NCI-H1105 treated with DMSO at 0.1 percent for 48 hours (cell line): ENCODE measurements at regions not wholly inside any gene's neighbourhood (a gene's known extent, or its start where the extent isn't known, plus 50 kb on each side); places are given as distances from the start of the nearest gene placed in this dataset.
"Not testable (repeated sequence)": the region's sequence is repeated elsewhere in the genome, so short reads cannot be mapped to it uniquely, and the experiment has no call there.

Experiments
- DNase-seq: peaks from one replicate; lab custom pipeline; 2025; lab: John Stamatoyannopoulos, UW

DNA sequence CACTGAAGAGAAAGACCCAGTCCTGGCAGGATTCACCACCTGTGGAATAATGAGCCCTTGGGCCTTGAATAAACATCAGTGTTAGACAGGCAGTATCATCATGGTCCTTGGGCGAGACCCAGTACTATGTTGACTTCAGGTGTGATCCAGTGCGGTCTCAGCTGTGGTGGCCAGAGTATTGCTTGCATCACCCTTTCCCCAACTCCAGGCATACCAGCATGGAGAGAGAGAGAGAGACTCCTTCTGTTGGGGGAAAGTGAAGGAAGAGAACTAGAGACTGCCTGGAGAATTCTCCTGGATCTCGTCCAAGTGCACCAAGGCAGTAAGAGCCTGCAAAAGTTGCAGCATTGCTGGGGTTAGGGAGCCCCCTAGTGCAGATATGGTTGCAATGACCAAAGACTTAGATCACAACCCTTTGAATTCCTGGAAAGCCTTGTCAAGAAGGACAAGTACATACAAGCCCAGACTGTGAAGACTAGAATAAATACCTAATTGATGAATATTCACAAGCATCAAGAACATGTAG is 61.1 kb upstream of the VAMP7 start:
- peak; percentile 95 for DNase-seq

DNA sequence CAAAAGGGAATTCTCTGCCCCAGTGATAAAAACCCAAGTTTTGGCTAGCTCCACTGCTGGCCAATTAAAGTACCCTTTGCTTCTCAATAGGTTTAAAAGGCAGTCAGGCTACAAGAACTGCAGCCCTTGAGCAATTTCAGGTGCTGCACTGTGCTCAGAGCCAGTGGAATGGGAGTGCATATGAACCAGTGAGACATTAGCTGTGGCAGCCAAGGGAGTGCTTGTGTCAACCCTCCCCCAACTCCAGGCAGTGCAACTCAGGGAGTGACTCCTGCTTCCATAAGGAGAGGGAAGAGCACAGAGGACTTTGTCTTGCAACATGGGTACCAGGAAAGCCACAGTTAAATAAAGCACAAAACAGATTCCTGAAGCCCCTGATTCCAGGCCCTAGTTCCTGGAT is 61.6 kb upstream of the VAMP7 start:
- no peak for DNase-seq

DNA sequence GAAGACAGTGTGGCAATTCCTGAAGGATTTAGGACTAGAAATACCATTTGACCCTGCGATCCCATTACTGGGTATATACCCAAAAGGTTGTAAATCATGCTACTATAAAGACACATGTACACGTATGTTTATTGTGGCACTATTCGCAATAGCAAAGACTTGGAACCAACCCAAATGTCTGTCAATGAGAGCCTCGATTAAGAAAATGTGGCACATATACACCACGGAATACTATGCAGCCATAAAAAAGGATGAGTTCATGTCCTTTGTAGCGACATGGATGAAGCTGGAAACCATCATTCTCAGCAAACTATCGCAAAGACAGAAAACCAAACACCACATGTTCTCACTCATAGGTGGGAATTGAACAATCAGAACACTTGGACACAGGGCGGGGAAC is 66.8 kb upstream of the VAMP7 start:
- DNase-seq = not testable (repeated sequence)

DNA sequence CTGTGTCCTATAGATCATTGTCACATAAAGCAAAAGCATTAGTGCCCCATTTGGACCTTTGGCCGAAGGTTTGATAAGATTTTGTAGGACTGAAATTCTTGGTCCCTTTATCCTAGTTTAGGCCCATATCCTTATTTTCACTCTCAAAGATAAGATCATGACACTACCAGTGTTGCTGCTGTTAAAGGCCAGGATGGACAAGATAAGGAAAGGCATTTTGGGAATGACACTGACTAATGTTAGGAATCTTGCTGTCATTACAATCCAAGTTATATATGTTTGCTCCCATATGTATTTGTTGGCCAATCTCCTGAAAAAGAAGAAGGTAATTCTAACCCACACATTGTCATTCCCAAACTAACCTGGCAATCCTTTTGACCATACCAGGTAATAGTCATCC is 101.3 kb upstream of the VAMP7 start:
- no peak for DNase-seq

DNA sequence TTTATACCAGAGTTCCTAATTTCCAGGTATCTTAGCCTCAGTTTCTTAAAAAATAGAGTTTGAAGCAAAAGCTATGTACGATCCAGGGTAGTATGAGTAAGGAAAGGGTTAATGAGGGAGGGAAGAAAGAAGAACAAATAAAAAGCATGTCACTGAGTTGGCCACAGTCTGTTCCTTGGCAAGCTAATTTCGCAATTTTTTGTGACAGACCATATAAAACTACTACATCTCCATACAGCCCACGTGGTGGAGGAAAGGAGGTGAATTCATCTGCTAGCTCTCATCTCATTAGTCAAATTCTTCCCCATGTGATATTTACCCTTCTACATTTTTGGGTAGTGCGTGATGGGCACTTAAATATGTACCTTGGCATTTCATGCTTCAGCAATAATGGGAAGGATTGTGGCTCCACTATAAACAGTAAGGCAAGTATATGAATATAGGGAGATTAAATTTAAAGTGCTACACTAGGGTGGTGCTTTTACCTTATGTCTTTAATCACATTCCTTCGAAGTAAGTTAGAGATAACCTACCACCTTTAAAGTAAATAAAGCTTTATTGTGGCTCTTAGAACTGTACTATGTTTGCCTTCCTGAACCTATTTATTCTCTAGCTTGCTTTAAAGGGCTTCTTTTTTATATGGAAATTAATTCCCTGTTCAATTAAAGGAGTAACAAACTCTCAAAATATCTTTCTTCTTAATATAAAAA is 102.1 kb upstream of the VAMP7 start:
- no peak for DNase-seq

DNA sequence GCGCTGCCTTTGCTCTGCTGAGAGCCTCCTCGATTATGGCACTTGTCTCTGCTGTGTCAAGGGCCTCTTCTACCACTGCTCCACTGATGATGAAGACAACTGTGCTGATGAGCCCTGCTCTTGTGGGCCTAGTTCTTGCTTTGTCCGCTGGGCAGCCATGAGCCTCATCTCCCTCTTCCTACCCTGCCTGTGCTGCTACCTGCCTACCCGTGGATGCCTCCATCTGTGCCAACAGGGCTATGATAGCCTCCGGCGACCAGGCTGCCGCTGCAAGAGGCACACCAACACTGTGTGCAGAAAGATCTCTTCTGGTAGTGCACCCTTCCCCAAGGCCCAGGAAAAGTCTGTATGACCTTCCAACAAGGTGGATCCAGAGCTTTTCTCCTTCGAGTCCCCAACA is 106.8 kb upstream of the VAMP7 start:
- DNase-seq = no peak

DNA sequence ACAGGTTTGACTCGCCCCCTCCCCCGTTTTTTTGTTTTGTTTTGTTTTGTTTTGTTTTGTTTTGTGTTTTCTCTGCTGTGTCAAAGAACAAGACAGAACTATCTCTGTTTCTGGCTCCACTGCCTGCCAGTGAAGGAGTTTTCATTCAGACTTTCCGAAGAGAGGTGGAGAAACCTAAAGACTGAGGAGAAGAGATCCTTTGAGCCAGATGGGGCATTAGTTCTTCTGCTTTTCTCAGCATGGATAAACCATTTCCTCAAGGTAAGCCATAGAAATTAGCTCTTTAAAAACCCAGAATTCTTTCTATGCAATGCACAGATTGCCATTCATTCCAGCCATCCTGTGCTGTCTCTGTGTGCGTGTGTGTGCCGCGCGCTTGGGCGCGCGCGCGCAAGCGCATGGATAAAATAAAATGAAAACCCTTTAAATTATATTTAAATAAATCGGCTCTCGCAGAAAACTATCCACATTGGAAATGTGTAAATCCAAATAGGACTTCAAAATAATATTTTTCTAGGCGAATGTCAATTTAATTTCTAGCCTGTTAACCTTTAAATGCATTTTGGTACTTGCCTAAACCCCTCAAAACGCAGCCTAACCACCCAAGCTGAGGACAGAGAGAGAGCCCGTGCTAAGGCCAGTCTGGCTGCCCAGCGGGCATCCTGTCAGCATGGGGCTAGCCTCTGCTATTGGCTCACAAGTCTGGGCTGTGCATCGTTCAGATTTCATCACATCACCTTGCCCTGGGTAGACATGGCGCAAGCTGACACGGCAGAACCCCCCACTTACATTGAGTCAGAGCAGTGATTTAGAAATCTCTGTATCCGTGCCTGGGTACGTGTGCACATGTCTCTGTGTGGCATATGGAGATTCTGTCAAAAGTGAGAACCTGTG is 113.0 kb upstream of the VAMP7 start:
- DNase-seq = peak; percentile 37

DNA sequence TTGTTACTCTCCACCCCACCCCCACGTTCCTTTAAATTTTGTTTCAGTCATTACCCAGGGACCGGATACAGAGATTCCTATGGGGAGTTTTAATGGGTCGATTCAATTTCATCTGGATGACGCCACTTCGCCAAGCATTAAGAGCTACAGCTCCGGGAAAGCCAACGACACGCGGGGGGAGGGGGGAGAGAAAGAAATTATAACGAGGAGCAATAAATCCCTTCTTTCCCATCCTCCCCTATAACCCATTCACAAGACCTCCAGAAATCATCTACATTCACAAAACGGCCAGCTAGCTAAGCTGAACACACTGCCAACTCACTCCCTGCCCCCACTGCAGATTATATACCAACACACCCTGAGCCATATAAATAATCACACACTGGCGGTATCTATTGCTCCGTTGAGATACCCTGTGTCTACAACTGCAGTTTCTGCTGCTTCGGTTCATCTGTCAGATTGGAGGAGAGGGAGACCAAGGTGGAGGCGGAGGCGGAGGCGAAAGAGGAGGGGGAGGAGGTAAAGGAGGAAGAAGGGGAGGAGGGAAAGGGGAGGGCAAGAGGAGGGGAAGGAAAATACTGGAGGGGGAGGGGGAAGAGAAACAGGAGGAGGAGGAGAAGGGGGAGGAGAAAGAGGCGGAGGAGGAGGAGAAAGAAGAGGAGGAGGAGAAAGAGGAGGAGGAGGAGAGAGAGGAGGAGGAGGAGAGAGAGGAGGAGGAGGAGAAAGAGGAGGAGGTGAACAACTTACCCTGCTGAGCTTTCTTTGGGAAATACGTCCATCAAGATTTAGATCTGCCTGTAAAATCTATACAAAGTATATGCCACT is 113.9 kb upstream of the VAMP7 start:
- DNase-seq = peak; percentile 71

DNA sequence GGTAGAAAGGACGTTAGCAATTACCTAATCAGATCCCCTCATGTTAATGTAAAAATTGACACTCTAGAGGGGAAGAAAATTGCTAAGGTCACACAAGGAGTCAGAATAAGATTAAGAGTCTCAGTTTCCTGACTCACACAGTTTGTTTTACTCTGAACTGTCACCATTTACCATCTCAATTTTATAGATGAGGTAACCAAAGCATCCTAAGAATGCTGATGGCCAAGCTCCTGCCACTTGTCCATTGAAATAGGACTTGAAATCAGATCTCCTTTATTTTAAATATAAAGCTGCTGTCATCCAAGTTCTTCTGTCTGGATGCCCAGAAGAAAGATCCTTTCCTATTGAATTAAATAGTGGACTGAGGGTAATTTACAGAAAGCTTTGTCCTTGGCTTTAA is 114.8 kb upstream of the VAMP7 start:
- DNase-seq = no peak

DNA sequence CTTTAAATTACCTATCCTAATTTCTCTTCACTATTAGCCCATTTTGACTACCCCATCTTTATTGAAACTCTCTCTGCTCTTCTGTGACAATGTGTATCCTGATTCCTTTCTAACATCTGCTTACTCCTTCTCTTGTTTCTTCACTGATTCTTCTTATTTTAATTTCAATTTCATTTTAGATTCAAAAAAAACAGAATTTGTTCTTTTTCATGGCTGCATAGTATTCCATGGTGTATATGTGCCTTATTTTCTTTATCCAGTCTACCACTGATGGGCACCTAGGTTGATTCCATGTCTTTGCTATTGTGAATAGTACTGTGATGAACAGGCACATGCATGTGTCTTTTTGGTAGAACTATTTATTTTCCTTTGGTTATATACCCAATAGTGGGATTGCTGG is 120.0 kb upstream of the VAMP7 start:
- no peak for DNase-seq

DNA sequence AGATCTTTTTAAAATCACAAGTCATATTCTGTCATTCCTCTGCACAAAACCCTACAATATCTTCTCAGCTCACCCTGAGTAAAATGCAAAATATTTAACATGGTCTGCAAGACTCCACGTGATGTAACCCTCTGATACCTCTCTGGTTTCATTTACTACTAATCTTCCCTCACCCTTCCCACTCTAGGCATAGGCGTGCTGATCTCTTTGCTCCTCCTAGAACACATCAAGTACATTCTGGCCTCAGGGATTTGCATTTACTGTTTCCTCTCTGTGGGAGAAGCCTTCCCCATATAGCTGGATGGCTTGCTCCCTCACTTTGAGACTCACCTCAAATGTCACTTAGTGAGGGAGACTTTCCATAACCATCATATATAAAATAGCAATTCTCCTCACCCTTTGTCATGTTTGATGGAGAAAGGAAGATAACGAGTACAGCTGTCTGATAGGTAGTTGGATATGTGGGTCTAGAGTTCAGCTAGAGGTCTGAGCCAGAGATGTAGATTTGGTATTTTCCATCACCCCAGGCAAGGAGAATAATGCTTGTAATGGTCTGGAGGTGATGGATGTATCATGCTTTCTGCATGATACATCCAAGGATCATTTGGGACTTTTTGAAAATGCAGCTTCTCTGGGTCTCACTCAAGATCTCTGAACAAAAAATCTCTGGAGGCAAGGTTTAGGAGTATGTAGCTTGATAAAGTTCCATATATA is 123.9 kb upstream of the VAMP7 start:
- no peak for DNase-seq

DNA sequence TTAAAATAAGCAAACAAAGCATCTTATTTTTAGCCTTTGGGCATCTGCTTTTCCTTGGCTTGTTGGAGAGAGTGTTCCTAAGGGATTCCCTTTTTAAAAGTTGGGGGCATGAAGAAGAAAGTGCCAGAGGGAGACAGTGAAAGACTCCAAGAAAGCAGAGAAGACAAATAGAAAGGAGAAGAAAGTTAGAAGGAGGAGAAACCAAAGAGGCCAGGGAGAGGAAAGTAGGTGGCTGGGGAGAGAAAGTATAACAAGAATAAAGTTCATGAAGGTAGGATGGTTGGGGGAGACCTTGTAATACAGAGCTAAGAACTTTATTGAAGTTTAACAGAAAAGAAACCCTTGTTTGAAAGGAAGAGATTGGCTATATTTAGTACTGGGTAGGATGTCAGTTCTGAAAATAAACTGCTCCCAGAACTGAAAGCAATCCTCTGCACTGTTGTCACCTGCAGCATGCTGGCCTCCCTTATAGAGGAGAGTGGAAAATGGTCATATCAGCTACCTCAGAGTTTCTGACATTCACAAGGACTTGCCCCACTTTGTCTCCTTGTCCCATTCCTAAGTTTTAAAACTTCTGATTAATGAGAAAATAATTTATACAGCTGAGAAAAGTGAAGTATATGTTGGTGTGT is 125.3 kb upstream of the VAMP7 start:
- no peak for DNase-seq

DNA sequence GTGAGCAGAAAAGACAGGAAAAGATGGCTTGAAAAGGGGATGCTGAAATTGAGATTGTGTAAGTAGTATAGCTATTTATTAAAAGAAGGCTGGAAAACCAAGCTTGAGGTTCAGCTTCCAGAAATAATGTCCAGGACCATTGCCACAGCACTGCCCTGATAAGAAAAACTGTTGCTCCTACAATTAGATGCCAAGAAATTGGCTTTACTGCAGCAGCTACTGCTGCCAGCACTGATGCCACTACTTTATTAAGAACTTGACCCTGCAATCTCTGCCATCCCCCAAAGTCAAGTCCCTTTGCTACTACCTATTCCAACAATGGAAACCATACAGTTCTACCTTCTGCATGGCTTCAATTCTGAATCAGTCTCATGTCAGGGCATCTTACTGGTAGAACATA is 130.0 kb upstream of the VAMP7 start:
- DNase-seq = no peak

DNA sequence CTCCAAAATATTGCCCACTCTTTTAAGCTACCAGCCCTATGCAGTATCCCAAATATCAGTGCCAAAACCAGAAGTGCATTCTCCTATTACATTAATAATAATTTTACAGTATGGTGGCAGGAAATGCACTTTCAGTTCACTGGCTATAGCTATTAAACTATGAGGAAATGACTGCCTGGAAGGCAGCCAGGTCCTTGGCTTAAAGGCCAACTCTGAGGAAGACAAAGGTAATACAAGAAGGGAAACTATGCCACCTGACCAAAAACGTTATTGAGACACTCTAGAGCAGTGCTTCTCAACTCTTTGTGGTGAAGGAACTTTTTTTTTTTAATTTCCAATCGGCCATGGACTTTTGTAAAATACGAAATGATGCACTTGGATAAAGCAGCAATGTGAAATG is 133.6 kb upstream of the VAMP7 start:
- DNase-seq = peak; percentile 93

DNA sequence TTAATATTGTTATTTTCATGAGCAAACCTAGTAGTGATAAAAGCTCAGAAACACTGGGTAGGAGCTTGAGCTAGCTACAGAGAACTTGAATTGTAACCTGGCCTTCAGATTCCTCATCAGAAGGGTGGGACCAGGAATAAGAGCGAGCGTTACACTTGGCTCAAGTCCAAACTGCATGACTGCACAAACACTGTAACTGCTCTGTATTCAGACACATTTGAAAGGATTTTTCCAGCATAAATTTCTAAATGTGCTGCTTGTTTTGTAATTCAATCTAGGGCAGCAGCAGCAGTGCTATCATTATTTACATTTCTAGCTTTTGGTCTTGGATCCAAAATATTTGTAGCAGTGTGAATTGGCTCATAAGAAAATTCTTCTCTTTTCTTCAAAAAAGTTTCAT is 133.0 kb upstream of the TMLHE start:
- peak; percentile 77 for DNase-seq

DNA sequence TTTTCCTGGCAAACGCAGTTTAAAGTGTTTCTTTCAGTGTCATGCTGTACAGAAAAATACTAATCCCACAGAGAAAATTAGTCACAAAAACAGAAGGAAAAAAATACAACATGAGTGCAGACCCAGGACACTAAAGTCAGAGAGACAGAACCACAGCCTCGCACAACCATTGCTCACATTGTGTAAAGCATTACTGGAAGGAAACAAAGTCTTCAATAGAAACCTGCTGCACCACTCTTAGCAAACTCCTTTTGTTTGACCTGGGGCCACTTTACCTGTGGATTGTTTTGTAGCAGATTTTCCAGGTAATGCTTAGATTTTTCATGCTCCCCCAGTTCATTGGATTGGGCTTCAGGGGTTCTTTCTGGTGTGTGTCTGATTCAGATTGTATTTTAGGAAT is 131.8 kb upstream of the TMLHE start:
- DNase-seq = no peak

DNA sequence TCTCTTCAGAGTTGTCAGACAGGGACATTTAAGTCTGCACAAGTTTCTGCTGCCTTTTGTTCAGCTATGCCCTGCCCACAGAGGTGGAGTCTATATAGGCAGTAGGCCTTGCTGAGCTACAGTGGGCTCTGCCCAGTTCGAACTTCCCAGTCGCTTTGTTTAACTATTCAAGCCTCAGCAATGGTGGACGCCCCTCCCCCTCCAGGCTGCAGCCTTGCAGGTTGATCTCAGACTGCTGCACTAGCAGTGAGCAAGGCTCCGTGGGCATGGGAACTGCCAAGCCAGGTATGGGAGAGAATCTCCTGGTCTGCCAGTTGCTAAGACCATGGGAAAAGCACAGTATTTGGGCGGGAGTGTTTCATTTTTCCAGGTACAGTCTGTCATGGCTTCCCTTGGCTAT is 115.6 kb upstream of the TMLHE start:
- not testable (repeated sequence) for DNase-seq

DNA sequence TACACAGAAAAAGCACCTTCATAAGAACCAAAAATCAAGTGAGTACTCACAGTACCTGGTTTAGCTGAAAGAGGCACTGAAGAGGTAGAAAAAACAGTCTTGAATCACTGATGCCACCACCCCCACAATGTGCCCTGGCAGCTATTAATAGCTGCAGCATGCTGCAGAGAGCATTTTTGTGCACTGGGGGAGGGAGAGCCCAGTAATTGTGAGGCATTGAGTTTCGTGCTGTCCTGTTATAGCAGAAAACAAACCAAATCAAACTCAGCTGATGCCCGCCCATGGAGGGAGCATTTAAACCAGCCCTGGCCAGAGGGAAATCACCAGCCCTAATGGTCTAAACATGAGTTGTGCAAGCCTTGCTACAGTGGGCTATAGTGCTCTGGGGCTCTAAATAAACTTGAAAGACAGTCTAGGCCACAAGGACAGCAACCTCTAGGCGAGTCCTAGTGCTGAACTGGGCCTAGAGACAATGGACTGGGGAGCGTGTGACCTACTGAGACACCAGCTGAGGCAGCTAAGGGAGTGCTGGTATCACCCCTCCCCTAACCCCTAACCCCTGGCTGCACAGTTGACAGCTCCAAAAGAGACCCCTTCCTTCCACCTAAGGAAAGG is 106.3 kb upstream of the TMLHE start:
- DNase-seq = no peak

DNA sequence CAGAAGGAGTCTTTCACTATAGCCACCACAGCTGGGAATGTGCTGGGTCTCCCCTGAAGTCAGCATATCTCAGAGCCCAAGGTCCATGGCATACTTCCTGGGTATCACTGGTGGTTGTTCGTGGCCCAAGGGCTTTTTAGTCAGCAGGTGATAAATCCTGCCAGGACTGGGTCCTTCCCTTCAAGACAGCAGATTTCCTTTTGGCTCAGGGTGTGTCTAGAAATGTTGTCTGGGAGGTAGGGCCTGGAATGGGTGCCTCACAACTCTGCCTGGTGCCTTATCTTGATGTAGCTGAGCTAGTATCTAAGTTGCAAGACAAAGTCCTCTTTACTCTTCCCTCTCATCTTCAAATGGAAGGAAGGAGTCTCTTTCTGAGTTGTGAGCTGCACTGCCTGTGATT is 102.4 kb upstream of the TMLHE start:
- DNase-seq = no peak

DNA sequence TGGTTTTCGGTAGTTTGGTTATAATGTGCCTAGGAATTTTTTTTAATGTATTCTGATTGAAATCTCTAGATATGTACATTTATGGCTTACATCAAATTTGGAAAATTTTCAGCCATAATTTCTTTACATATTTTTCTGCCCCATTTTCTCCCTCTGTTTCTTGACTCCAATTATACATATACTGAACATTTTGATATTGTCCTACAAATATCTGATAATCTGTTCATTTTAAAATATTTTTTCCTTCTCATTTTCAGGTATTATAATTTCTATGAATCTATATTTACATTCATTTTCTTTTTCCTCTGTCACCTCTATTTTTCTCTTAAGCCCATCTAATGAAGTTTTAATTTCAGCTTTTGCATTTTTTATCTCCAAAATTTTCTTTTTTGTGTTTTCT is 82.7 kb upstream of the TMLHE start:
- no peak for DNase-seq

DNA sequence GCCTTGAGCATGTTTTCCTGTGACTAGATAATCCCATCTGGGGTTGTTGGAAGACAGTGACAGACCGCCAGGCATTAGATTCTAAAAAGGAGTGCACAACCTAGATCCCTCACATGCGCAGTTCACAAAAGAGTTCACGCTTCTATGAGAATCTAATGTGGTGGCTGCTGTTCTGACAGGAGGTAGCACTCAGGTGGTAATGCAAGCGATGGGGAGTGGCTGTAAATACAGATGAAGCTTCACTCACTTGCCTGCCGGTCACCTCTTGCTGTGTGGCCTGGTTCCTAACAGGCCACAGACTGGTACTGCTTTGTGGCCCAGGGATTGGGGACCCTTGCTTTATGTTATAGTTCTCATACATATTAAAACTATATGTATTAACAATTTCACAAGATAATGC is 81.9 kb upstream of the TMLHE start:
- no peak for DNase-seq
